HG02759 (cell line): ENCODE measurements at regions not wholly inside any gene's neighbourhood (a gene's known extent, or its start where the extent isn't known, plus 50 kb on each side); places are given as distances from the start of the nearest gene placed in this dataset.
"Not testable (repeated sequence)": the region's sequence is repeated elsewhere in the genome, so short reads cannot be mapped to it uniquely, and the experiment has no call there.

Experiments
- ATAC-seq: cut with Tn5 transposase; IDR thresholded peaks from one replicate; pipeline ENCODE4 v1.9.1; 2021; ENCODE audit warnings: mild to moderate bottlenecking, moderate library complexity; ENCODE audit not compliant: unreplicated experiment

- no peak for ATAC-seq
Observed at GRCh38 chr13:81658598-81659370, 1317.9 kb upstream of the SPRY2 start.

GRCh38 chr13:81639984-81640582 is 1299.2 kb upstream of the SPRY2 start:
- ATAC-seq, result no peak

- ATAC-seq, result no peak
Observed at GRCh38 chr13:81637457-81637856, 1296.5 kb upstream of the SPRY2 start.

GRCh38 chr13:81636120-81636519 is 1295.2 kb upstream of the SPRY2 start:
- ATAC-seq, result no peak

GRCh38 chr13:81615031-81615430 is 1274.1 kb upstream of the SPRY2 start:
- no peak for ATAC-seq

GRCh38 chr13:81610644-81611043 is 1269.7 kb upstream of the SPRY2 start:
- no peak for ATAC-seq

- ATAC-seq, result no peak
Observed at GRCh38 chr13:81609335-81609734, 1268.4 kb upstream of the SPRY2 start.

GRCh38 chr13:81606074-81606473 is 1265.1 kb upstream of the SPRY2 start:
- ATAC-seq, result no peak

GRCh38 chr13:81602241-81602640 is 1261.3 kb upstream of the SPRY2 start:
- ATAC-seq, result no peak

- ATAC-seq, result no peak
Observed at GRCh38 chr13:81597101-81597500, 1256.2 kb upstream of the SPRY2 start.

GRCh38 chr13:81596224-81596753 is 1255.4 kb upstream of the SPRY2 start:
- no peak for ATAC-seq

- ATAC-seq, result no peak
Observed at GRCh38 chr13:81591528-81592220, 1250.7 kb upstream of the SPRY2 start.

- ATAC-seq, result no peak
Observed at GRCh38 chr13:81582381-81582780, 1241.5 kb upstream of the SPRY2 start.

- ATAC-seq, result no peak
Observed at GRCh38 chr13:81577601-81578195, 1236.8 kb upstream of the SPRY2 start.

- ATAC-seq, result no peak
Observed at GRCh38 chr13:81568824-81569223, 1227.9 kb upstream of the SPRY2 start.

GRCh38 chr13:81565849-81566248 is 1224.9 kb upstream of the SPRY2 start:
- ATAC-seq, result no peak

GRCh38 chr13:81563091-81563490 is 1222.2 kb upstream of the SPRY2 start:
- no peak for ATAC-seq

- no peak for ATAC-seq
Observed at GRCh38 chr13:81562598-81562997, 1221.7 kb upstream of the SPRY2 start.

GRCh38 chr13:81551036-81551435 is 1210.1 kb upstream of the SPRY2 start:
- no peak for ATAC-seq

- ATAC-seq, result not testable (repeated sequence)
Observed at GRCh38 chr13:81546294-81546693, 1205.4 kb upstream of the SPRY2 start.

- no peak for ATAC-seq
Observed at GRCh38 chr13:81540777-81541176, 1199.9 kb upstream of the SPRY2 start.
